T47D (cell line): ENCODE measurements at regions not wholly inside any gene's neighbourhood (a gene's known extent, or its start where the extent isn't known, plus 50 kb on each side); places are given as distances from the start of the nearest gene placed in this dataset.

ENCODE experiments used
- DNase-seq, 2 experiments: peaks; one replicate each; pipeline versions ENCODE4 v3.0.0 to v3.0.0-alpha.2; 2011 to 2012; ENCODE audit warnings: low read depth in 1 of 2, low spot score in 1 of 2
- JUND ChIP-seq: IDR thresholded peaks from 2 replicates; pipeline ENCODE4 v1.6.1; 2012; ENCODE audit warnings: low read depth
- in situ Hi-C: cut with HindIII; loops from 2 replicates; pipeline ENCODE4 v1.10.0; 2016; ENCODE audit warnings: low sequenced_read_pairs, low pct_unique_long_range_greater_than_20kb

GRCh38 chr2:204171432-204172144 is 235.0 kb downstream of the ICOS start:
- no peak for DNase-seq
- TF ChIP-seq JUND = no peak
- in situ Hi-C loops = no loop called here

GRCh38 chr2:204172145-204172600 is 235.6 kb downstream of the ICOS start:
- DNase-seq = no peak
- in situ Hi-C loops = no loop called here
- TF ChIP-seq JUND = no peak

GRCh38 chr2:204174034-204174433 is 237.5 kb downstream of the ICOS start:
- DNase-seq = no peak
- TF ChIP-seq JUND = no peak
- in situ Hi-C loops = no loop called here

- no peak for TF ChIP-seq JUND
- in situ Hi-C loops = no loop called here
- DNase-seq = no peak
Observed at GRCh38 chr2:204175552-204176271, 239.1 kb downstream of the ICOS start.

- in situ Hi-C loops = no loop called here
- no peak for DNase-seq
- no peak for TF ChIP-seq JUND
Observed at GRCh38 chr2:204176306-204176705, 239.7 kb downstream of the ICOS start.

- TF ChIP-seq JUND = no peak
- DNase-seq = no peak
- in situ Hi-C loops = no loop called here
Observed at GRCh38 chr2:204177251-204177976, 240.9 kb downstream of the ICOS start.

- in situ Hi-C loops = no loop called here
- DNase-seq = peak in 1 of 2 experiments; percentile 58
- no peak for TF ChIP-seq JUND
Observed at GRCh38 chr2:204177977-204178522, 241.5 kb downstream of the ICOS start.

- no peak for TF ChIP-seq JUND
- in situ Hi-C loops = no loop called here
- DNase-seq = no peak
Observed at GRCh38 chr2:204180649-204181048, 244.1 kb downstream of the ICOS start.

- peak; percentile 2 to 91 for DNase-seq
- in situ Hi-C loops = no loop called here
- TF ChIP-seq JUND = peak; percentile 48; the same call in 1 of the 2 replicates
Observed at GRCh38 chr2:204183608-204184007, 247.0 kb downstream of the ICOS start.

- in situ Hi-C loops = no loop called here
- DNase-seq = no peak
- no peak for TF ChIP-seq JUND
Observed at GRCh38 chr2:204184226-204184625, 247.7 kb downstream of the ICOS start.

- no peak for TF ChIP-seq JUND
- in situ Hi-C loops = no loop called here
- DNase-seq = no peak
Observed at GRCh38 chr2:204187229-204188083, 250.9 kb downstream of the ICOS start.

GRCh38 chr2:204191574-204191973 is 255.0 kb downstream of the ICOS start:
- in situ Hi-C loops = no loop called here
- no peak for TF ChIP-seq JUND
- no peak for DNase-seq
